GM06990 (cell line): ENCODE measurements at regions not wholly inside any gene's neighbourhood (a gene's known extent, or its start where the extent isn't known, plus 50 kb on each side); places are given as distances from the start of the nearest gene placed in this dataset.
"Not testable (repeated sequence)": the region's sequence is repeated elsewhere in the genome, so short reads cannot be mapped to it uniquely, and the experiment has no call there.

Source experiments
- DNase-seq: peaks from one replicate; pipeline ENCODE4 v3.0.0-alpha.2; 2011; ENCODE audit not compliant: insufficient read length; ENCODE audit errors: extremely low read depth
- H3K27me3 ChIP-seq: replicated peaks from 2 replicates; pipeline ENCODE4 v1.6.0; 2011; ENCODE audit warnings: low read length; ENCODE audit not compliant: control insufficient read depth, insufficient read depth
- H3K36me3 ChIP-seq: 2 replicates; pipeline ENCODE4 v1.5.1; 2011; ENCODE audit warnings: low read length; ENCODE audit not compliant: control insufficient read depth, insufficient read depth
- H3K4me3 ChIP-seq: replicated peaks from 2 replicates; pipeline ENCODE4 v1.5.1; 2011; ENCODE audit warnings: low read depth, mild to moderate bottlenecking, control low read depth, low read length
- TF ChIP-seq, protein P1 (sequence below): IDR thresholded peaks from 2 replicates; pipeline ENCODE4 v1.5.1; 2011; ENCODE audit warnings: low read length, control low read depth, mild to moderate bottlenecking, inconsistent platforms; ENCODE audit not compliant: insufficient read depth, poor library complexity, severe bottlenecking

DNA sequence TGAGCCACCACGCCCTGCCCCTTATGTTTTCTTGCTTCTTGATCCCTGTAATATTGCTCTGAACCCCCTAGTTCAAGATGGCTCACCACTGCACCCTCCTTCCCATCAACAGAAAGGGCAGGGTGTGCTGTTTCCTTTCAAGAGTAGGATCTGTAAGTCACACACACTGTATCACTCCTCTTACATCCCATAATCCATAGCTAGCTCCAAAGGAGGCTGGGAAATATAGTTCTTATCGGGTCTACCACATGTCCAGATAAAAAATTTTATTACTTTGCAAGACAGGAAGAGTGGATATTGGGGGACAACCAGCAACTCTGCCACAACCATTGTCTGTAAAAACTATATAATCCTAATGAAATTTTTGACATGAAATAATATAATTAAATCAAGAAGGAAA, 79.6 kb downstream of the C9orf50 start:
- no peak for DNase-seq
- H3K36me3 ChIP-seq = no peaks in the 10 kb centered on the region
- TF ChIP-seq, protein P1, sequence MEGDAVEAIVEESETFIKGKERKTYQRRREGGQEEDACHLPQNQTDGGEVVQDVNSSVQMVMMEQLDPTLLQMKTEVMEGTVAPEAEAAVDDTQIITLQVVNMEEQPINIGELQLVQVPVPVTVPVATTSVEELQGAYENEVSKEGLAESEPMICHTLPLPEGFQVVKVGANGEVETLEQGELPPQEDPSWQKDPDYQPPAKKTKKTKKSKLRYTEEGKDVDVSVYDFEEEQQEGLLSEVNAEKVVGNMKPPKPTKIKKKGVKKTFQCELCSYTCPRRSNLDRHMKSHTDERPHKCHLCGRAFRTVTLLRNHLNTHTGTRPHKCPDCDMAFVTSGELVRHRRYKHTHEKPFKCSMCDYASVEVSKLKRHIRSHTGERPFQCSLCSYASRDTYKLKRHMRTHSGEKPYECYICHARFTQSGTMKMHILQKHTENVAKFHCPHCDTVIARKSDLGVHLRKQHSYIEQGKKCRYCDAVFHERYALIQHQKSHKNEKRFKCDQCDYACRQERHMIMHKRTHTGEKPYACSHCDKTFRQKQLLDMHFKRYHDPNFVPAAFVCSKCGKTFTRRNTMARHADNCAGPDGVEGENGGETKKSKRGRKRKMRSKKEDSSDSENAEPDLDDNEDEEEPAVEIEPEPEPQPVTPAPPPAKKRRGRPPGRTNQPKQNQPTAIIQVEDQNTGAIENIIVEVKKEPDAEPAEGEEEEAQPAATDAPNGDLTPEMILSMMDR = no peak
- H3K4me3 ChIP-seq = no peak overlapping the region
- H3K27me3 ChIP-seq = no peaks in the 10 kb centered on the region

DNA sequence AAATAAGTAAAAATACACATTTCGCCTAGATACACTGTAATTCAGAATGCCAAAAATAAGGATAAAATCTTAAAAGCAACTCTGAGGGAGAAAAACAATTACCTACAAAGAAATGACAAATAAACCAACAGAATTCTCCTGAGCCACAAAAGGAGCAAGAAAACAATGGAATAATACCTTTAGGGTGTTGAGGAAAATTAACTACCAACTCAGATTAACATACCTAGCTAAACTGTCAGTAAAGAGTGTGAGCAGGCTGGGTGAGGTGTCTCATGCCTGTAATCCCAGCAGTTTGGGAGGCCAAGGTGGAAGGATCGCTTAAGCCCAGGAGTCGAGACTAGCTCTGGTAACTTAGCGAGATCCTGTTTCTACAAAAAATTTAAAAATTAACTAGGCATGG, 81.5 kb downstream of the C9orf50 start:
- DNase-seq = no peak
- Histone ChIP-seq H3K27me3 (no peaks in the 10 kb centered on the region), H3K4me3 (no peak overlapping the region), H3K36me3 (no peaks in the 10 kb centered on the region)
- TF ChIP-seq, protein P1 = no peak

DNA sequence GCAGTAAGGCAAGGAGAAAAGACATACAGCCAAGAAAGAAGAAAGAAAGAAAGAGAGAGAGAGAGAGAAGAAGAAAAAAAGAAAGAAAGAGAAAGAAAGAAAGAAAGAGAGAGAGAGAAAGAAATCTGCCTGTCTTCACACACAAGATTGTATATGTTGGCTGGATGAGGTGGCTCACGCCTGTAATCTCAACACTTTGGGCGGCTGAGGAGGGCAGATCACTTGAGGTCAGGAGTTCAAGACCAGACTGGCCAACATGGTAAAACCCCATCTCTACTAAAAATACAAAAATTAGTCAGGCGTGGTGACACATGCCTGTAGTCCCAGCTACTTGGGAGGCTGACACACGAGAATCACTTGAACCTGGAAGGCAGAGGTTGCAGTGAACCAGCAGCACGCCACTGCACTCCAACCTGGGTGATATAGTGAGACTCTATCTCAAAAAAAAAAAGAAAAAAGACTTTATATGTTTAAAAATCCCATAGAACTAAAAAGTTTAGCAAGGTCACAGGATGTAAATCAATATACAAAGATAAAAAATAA, 89.0 kb downstream of the C9orf50 start:
- H3K36me3 ChIP-seq, H3K27me3 ChIP-seq, DNase-seq, H3K4me3 ChIP-seq: not testable (repeated sequence)

DNA sequence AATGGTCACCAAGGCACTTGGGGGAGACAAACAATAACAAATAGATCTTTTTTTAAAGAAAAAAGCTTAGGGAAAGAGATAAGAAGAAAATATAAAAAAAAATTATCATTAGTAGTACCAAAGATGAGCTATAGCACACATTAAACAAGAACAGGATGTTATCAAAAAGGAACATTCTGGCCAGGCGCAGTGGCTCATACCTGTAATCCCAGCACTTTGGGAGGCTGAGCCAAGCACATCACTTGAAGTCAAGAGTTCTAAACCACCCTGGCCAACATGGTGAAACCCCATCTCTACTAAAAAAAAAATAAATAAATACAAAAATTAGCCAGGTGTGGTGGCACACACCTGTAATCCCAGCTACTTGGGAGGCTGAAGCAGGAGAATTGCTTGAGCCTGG, 92.9 kb downstream of the C9orf50 start:
- not testable (repeated sequence) for H3K4me3 ChIP-seq, H3K36me3 ChIP-seq, H3K27me3 ChIP-seq, DNase-seq

DNA sequence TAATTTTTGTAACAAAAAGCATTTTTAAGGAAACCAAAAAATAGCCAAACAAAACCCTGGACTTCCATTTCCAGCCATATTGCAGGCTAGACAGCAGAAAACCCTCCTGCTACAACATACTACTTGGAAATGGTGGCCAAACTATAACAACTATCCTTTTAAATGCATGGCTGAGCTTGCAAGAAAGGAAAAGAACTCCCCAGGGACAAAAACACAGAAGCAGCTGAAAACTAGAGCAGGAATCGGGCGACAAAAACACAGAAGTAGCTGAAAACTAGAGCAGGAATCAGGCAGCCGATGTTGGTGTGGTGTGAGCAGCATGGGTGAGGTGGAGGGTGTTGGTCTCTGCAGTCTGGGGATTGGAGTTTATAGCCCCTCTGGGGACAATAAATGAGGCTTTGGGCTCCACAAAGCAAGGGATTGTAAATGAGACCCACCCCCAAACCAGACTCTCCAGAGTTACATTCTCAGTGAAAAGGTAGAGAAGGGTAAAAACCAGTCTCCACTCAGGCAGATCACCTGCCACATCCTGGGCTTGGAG, 95.2 kb downstream of the C9orf50 start:
- DNase-seq = no peak
- Histone ChIP-seq H3K4me3 (no peak overlapping the region), H3K27me3 (no peaks in the 10 kb centered on the region; the same call in 1 of the 2 replicates), H3K36me3 (no peaks in the 10 kb centered on the region)
- TF ChIP-seq, protein P1 = no peak

DNA sequence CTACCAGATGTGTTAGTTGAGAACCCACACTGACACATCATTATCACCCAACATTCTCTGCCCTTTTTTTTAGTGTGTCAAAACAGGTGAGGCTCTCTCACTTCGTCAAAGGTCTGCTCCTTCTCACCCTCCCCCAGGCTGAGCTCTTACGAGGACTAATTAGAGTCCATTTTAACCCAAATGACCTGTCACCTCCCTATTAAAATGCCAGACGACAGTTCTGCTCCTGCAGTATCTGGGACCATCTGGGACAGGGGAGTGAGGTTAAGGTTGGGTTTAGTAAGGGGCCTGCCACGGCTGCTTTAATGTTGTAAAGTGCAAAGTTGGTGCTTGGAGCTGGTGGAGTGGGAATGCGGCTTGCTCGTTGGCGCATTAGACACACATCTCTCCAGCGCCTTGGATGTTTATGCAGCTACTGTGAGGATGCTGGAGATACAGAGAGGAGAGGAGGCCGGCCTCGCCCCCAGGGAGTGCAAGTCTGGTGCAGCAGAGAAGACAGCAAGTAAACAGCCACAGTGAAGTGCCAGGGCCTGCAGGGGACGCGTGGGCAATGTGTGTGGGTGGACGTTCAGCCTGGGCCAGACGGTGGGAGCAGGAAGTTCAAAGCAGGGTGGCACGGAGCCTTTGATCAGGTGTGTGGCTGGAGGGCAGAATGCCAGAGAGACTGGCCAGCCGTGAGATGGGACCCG, 96.2 kb downstream of the C9orf50 start:
- Histone ChIP-seq H3K36me3 (no peaks in the 10 kb centered on the region), H3K4me3 (no peak overlapping the region), H3K27me3 (no peaks in the 10 kb centered on the region; the same call in 1 of the 2 replicates)
- DNase-seq = no peak
- TF ChIP-seq, protein P1 = no peak
